Skin of body (tissue), 1 donor: ENCODE measurements at regions not wholly inside any gene's neighbourhood (a gene's known extent, or its start where the extent isn't known, plus 50 kb on each side); places are given as distances from the start of the nearest gene placed in this dataset. TPM values are rescaled to one million over a fixed set of nuclear protein-coding genes. Genes with fewer than 3 reads are reported as not detected.

Experiments
- small RNA-seq: library from RNA; depleted of rRNA; stranded (forward); fragments of <200 nt; gene quantifications from one replicate; pipeline ENCODE3, GENCODE V24; 2014; ENCODE audit warnings: low replicate concordance

Small RNA genes in the stretch of these regions (small RNA-seq; reads per million reads assigned to genes)
- not detected for gene RN7SL680P
